B cell (primary cell): ENCODE measurements at regions not wholly inside any gene's neighbourhood (a gene's known extent, or its start where the extent isn't known, plus 50 kb on each side); places are given as distances from the start of the nearest gene placed in this dataset.

ENCODE experiments used
- ATAC-seq: fragments of 200-7000 bp; cut with Tn5 transposase; one replicate; pipeline ENCODE4 v1.10.0; 2021; ENCODE audit warnings: low read depth, mild to moderate bottlenecking, moderate number of reproducible peaks, moderate library complexity
- CTCF ChIA-PET: fragments of 350-600 bp; sonication (Branson Sonifier 250); formaldehyde crosslinking; loops from one replicate; lab custom pipeline; 2021; ENCODE audit warnings: antibody characterized with exemption, inconsistent platforms; lab: Charles Lee
- POLR2A ChIA-PET: fragments of 350-600 bp; sonication (Branson Sonifier 250); formaldehyde crosslinking; loops from one replicate; lab custom pipeline; 2021; ENCODE audit warnings: antibody characterized with exemption; lab: Charles Lee
- DNase-seq: peaks from one replicate; pipeline ENCODE4 v3.0.0; 2013
- H2AFZ ChIP-seq: 2 replicates; pipeline ENCODE4 v1.6.1; 2012; ENCODE audit warnings: mild to moderate bottlenecking, low read depth, low read length; ENCODE audit not compliant: insufficient read depth, poor library complexity, severe bottlenecking
- H3K27ac ChIP-seq, 2 donors: 1 replicate in 1 of 2; 2 replicates in 1 of 2; pipeline ENCODE4 v1.5.1; 2012 to 2013; ENCODE audit warnings: low read length in 2 of 2, mild to moderate bottlenecking in 2 of 2, moderate library complexity in 1 of 2
- H3K27me3 ChIP-seq, 4 experiments: fragments of 200-600 bp in 1 of 4; sonication (generic) in 1 of 4; replicated peaks in 1 of 4; 1 replicate in 2 of 4; 2 replicates in 2 of 4; pipeline versions ENCODE4 v1.6.1 to v1.7.0; 2013 to 2016; ENCODE audit warnings: low read length in 3 of 4, mild to moderate bottlenecking in 2 of 4, mixed read lengths in 1 of 4, moderate library complexity in 1 of 4; ENCODE audit not compliant: insufficient read depth in 4 of 4, control insufficient read depth in 3 of 4; ENCODE audit errors: control extremely low read depth in 1 of 4
- H3K36me3 ChIP-seq, 2 experiments: replicated peaks in 1 of 2; 1 replicate in 1 of 2; 2 replicates in 1 of 2; pipeline versions ENCODE4 v1.6.1 to v1.7.1; 2013; ENCODE audit warnings: low read length in 1 of 2; ENCODE audit not compliant: insufficient read depth in 2 of 2, control insufficient read depth in 1 of 2; ENCODE audit errors: control extremely low read depth in 1 of 2, extremely low read depth in 1 of 2
- H3K4me1 ChIP-seq, 2 donors: fragments of 200-600 bp in 1 of 2; sonication (generic) in 1 of 2; 1 replicate in 1 of 2; 2 replicates in 1 of 2; pipeline versions ENCODE4 v1.5.1 to v1.6.1; 2013 to 2017; ENCODE audit warnings: low read length in 2 of 2; ENCODE audit not compliant: control insufficient read depth in 2 of 2, insufficient read depth in 2 of 2
- H3K4me2 ChIP-seq: replicated peaks from 2 replicates; pipeline ENCODE3; 2012; ENCODE audit warnings: mild to moderate bottlenecking, low read depth, low read length; ENCODE audit not compliant: poor library complexity, severe bottlenecking
- H3K4me3 ChIP-seq, 5 experiments: fragments of 200-600 bp in 1 of 5; sonication (generic) in 1 of 5; 1 replicate in 3 of 5; 2 replicates in 2 of 5; pipeline versions ENCODE4 v1.5.1 to v1.7.0; 2011 to 2016; ENCODE audit warnings: low read length in 4 of 5, mild to moderate bottlenecking in 4 of 5, low read depth in 2 of 5, control low read depth in 1 of 5, moderate library complexity in 1 of 5; ENCODE audit not compliant: insufficient read depth in 1 of 5; ENCODE audit errors: control extremely low read depth in 1 of 5, extremely low read depth in 1 of 5
- H3K79me2 ChIP-seq: fragments of 200-600 bp; sonication (generic); one replicate; pipeline ENCODE4 v1.6.0; 2016; ENCODE audit warnings: low read length; ENCODE audit not compliant: control insufficient read depth, insufficient read depth
- H3K9ac ChIP-seq: fragments of 200-600 bp; sonication (generic); 2 replicates; pipeline ENCODE4 v1.6.1; 2017; ENCODE audit warnings: mild to moderate bottlenecking, low read length, moderate library complexity
- H3K9me3 ChIP-seq, 3 donors: one replicate each; pipeline versions ENCODE4 v1.6.1 to v1.7.1; 2013; ENCODE audit warnings: low read length in 2 of 3; ENCODE audit not compliant: control insufficient read depth in 2 of 3, insufficient read depth in 1 of 3; ENCODE audit errors: control extremely low read depth in 1 of 3
- H4K20me1 ChIP-seq: 2 replicates; pipeline ENCODE4 v1.6.0; 2012; ENCODE audit warnings: mild to moderate bottlenecking, low read length; ENCODE audit not compliant: insufficient read depth, control insufficient read depth, poor library complexity, severe bottlenecking
- H3K27ac Mint-ChIP-seq: one replicate; pipeline ENCODE4 v1.8.0; 2021; ENCODE audit warnings: mixed read lengths
- H3K27me3 Mint-ChIP-seq: one replicate; pipeline ENCODE4 v1.8.0; 2021; ENCODE audit warnings: mixed read lengths
- H3K4me1 Mint-ChIP-seq: one replicate; pipeline ENCODE4 v1.8.0; 2021; ENCODE audit warnings: mixed read lengths
- H3K4me3 Mint-ChIP-seq: one replicate; pipeline ENCODE4 v1.8.0; 2021; ENCODE audit warnings: mixed read lengths
- H3K9me3 Mint-ChIP-seq: one replicate; pipeline ENCODE4 v1.8.0; 2022; ENCODE audit warnings: mixed read lengths; ENCODE audit not compliant: insufficient read depth
- EZH2 ChIP-seq: IDR thresholded peaks from 2 replicates; pipeline ENCODE4 v1.6.1; 2012; ENCODE audit warnings: borderline replicate concordance, low read depth, mild to moderate bottlenecking, moderate library complexity, low read length; ENCODE audit not compliant: insufficient read depth, poor library complexity, severe bottlenecking
- WGBS: methylation state at CpG from one replicate; pipeline ENCODE4 v1.1.5; 2013; ENCODE audit warnings: missing lambda C conversion rate; ENCODE audit not compliant: insufficient coverage; 5-methylcytosine and 5-hydroxymethylcytosine counted together
- intact Hi-C: fragments of 100-400 bp; cut with micrococcal nuclease; formaldehyde crosslinking; loops from one replicate; pipeline ENCODE4 v1.10.0; 2022
- TF ChIP-seq, protein P1 (sequence below): fragments of 200-600 bp; IDR thresholded peaks from one replicate; pipeline ENCODE4 v1.8.0; 2022; ENCODE audit warnings: antibody characterized with exemption, mild to moderate bottlenecking

- no peak for TF ChIP-seq EZH2
- TF ChIP-seq, protein P1, sequence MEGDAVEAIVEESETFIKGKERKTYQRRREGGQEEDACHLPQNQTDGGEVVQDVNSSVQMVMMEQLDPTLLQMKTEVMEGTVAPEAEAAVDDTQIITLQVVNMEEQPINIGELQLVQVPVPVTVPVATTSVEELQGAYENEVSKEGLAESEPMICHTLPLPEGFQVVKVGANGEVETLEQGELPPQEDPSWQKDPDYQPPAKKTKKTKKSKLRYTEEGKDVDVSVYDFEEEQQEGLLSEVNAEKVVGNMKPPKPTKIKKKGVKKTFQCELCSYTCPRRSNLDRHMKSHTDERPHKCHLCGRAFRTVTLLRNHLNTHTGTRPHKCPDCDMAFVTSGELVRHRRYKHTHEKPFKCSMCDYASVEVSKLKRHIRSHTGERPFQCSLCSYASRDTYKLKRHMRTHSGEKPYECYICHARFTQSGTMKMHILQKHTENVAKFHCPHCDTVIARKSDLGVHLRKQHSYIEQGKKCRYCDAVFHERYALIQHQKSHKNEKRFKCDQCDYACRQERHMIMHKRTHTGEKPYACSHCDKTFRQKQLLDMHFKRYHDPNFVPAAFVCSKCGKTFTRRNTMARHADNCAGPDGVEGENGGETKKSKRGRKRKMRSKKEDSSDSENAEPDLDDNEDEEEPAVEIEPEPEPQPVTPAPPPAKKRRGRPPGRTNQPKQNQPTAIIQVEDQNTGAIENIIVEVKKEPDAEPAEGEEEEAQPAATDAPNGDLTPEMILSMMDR = no peak
- Histone ChIP-seq H3K4me1 (no peaks in the 10 kb centered on the region), H3K9ac (no peak overlapping the region), H3K4me2 (no peak overlapping the region), H3K27ac (no peak overlapping the region), H2AFZ (no peak overlapping the region), H3K36me3 (no peaks in the 10 kb centered on the region), H3K9me3 (no peaks in the 10 kb centered on the region), H3K4me3 (no peak overlapping the region), H3K27me3 (peaks cover 0 to 2% (median 0%) of the 10 kb centered on the region in 4 experiments), H3K79me2 (no peaks in the 10 kb centered on the region), H4K20me1 (no peaks in the 10 kb centered on the region)
- DNase-seq (no peak), ATAC-seq (no peak)
- no peaks in the 10 kb centered on the region for H3K9me3 Mint-ChIP-seq
- ChIA-PET CTCF (no interaction called here), POLR2A (no interaction called here)
- H3K4me1 Mint-ChIP-seq = no peaks in the 10 kb centered on the region
- intact Hi-C loops = no loop called here
- H3K27ac Mint-ChIP-seq = no peak overlapping the region
- peaks cover 3% of the 10 kb centered on the region for H3K27me3 Mint-ChIP-seq
- WGBS = 91% methylated on average over 3 of the region's 3 CpGs
- no peak overlapping the region for H3K4me3 Mint-ChIP-seq
Measured at GRCh38 chr18:22047485-22047884, 121.9 kb upstream of the GATA6 start.

GRCh38 chr18:22048221-22048620 is 121.2 kb upstream of the GATA6 start:
- Histone ChIP-seq H3K4me3 (no peak overlapping the region), H3K36me3 (no peaks in the 10 kb centered on the region), H3K27ac (no peak overlapping the region), H3K27me3 (peaks cover 0 to 2% (median 0%) of the 10 kb centered on the region in 4 experiments), H3K4me1 (no peaks in the 10 kb centered on the region), H3K9ac (no peak overlapping the region), H4K20me1 (no peaks in the 10 kb centered on the region), H3K79me2 (no peaks in the 10 kb centered on the region), H3K9me3 (no peaks in the 10 kb centered on the region), H3K4me2 (no peak overlapping the region), H2AFZ (no peak overlapping the region)
- no peaks in the 10 kb centered on the region for H3K9me3 Mint-ChIP-seq
- intact Hi-C loops = no loop called here
- H3K4me3 Mint-ChIP-seq = no peak overlapping the region
- no peaks in the 10 kb centered on the region for H3K4me1 Mint-ChIP-seq
- H3K27ac Mint-ChIP-seq = no peak overlapping the region
- DNase-seq = no peak
- TF ChIP-seq EZH2 = no peak
- TF ChIP-seq, protein P1 = no peak
- CTCF ChIA-PET = no interaction called here
- POLR2A ChIA-PET = no interaction called here
- ATAC-seq = no peak
- 96% methylated on average over 4 of the region's 5 CpGs for WGBS
- H3K27me3 Mint-ChIP-seq = peaks cover 3% of the 10 kb centered on the region
